ENCODE measurements at regions not wholly inside any gene's neighbourhood (a gene's known extent, or its start where the extent isn't known, plus 50 kb on each side); places are given as distances from the start of the nearest gene placed in this dataset.
A peak's percentile ranks its signal among the peaks of the same experiment; 100 is the strongest.
"Not testable (repeated sequence)": the region's sequence is repeated elsewhere in the genome, so short reads cannot be mapped to it uniquely, and the experiment has no call there.

- ChIA-PET POLR2A (no interaction called here), CTCF (interaction anchor here (1.2 to 1.8 kb wide), 3 partner anchors 9 to 506 kb away, joined by 3 to 5 read pairs (median 3); no protein-coding TSS in a partner anchor)
- H3K4me3 ChIP-seq (ENCODE audit: control insufficient read depth in 1 of 7, extremely low read depth in 1 of 7, insufficient read depth in 4 of 7, low read depth in 2 of 7, low read length in 6 of 7) = peak overlapping the region; percentile 78 to 95 (median 85)
- no peaks in the 10 kb centered on the region for H3K9me3 ChIP-seq (ENCODE audit: control extremely low read depth in 1 of 5, control insufficient read depth in 4 of 5, insufficient read depth in 2 of 5, low read depth in 1 of 5, low read length in 4 of 5)
- peaks cover 6 to 13% (median 8%) of the 10 kb centered on the region in 4 experiments for H3K4me1 ChIP-seq (ENCODE audit: control extremely low read depth in 1 of 4, control insufficient read depth in 4 of 4, insufficient read depth in 4 of 4, low read length in 3 of 4)
- no peaks in the 10 kb centered on the region for H3K36me3 ChIP-seq (ENCODE audit: control insufficient read depth in 4 of 4, insufficient read depth in 4 of 4, low read length in 3 of 4)
- under 1% methylated on average over 27 of the region's 34 CpGs for WGBS (ENCODE audit: insufficient coverage)
- H3K27ac ChIP-seq (ENCODE audit: insufficient read depth in 1 of 2, low read depth in 1 of 2, low read length in 2 of 2, poor library complexity in 1 of 2, severe bottlenecking in 2 of 2) = peak overlapping the region; percentile 52 to 84
- H3K27me3 ChIP-seq (replicated peaks in 2 of 5; ENCODE audit: control insufficient read depth in 4 of 5, insufficient read depth in 5 of 5, low read length in 4 of 5) = peaks cover 0 to 4% (median 0%) of the 10 kb centered on the region in 5 experiments
- DNase-seq = peak; percentile 71 to 87 (median 79)
These were observed 218.2 kb downstream of the OR2B2 start for GRCh38 chr6:27693766-27694546.

- ChIA-PET POLR2A (interaction anchor here (0.7 kb wide), 1 partner anchor 132 kb away, joined by 3 read pairs; no protein-coding TSS in a partner anchor), CTCF (interaction anchor here (0.6 to 1.0 kb wide), 2 partner anchors 201 to 313 kb away, joined by 3 to 4 read pairs; a partner anchor contains a TSS)
- H3K27ac ChIP-seq (ENCODE audit: insufficient read depth in 1 of 2, low read depth in 1 of 2, low read length in 2 of 2, poor library complexity in 1 of 2, severe bottlenecking in 2 of 2); H3K4me3 ChIP-seq (ENCODE audit: control insufficient read depth in 1 of 7, extremely low read depth in 1 of 7, insufficient read depth in 4 of 7, low read depth in 2 of 7, low read length in 6 of 7); DNase-seq; H3K27me3 ChIP-seq (replicated peaks in 2 of 5; ENCODE audit: control insufficient read depth in 4 of 5, insufficient read depth in 5 of 5, low read length in 4 of 5); H3K36me3 ChIP-seq (ENCODE audit: control insufficient read depth in 4 of 4, insufficient read depth in 4 of 4, low read length in 3 of 4); H3K9me3 ChIP-seq (ENCODE audit: control extremely low read depth in 1 of 5, control insufficient read depth in 4 of 5, insufficient read depth in 2 of 5, low read depth in 1 of 5, low read length in 4 of 5): not testable (repeated sequence)
- 100% methylated on average over 4 of the region's 10 CpGs for WGBS (ENCODE audit: insufficient coverage)
- peaks cover 6 to 20% (median 14%) of the 10 kb centered on the region in 4 experiments for H3K4me1 ChIP-seq (ENCODE audit: control extremely low read depth in 1 of 4, control insufficient read depth in 4 of 4, insufficient read depth in 4 of 4, low read length in 3 of 4)
These were observed 219.2 kb upstream of the ZNF184 start for GRCh38 chr6:27692133-27692532.

GRCh38 chr6:27688014-27688586 lies 215.2 kb upstream of the ZNF184 start:
- H3K27ac ChIP-seq (ENCODE audit: insufficient read depth in 1 of 2, low read depth in 1 of 2, low read length in 2 of 2, poor library complexity in 1 of 2, severe bottlenecking in 2 of 2) = peak overlapping the region in 1 of 2 experiments; percentile 71
- DNase-seq = peak; percentile 93 to 97 (median 97)
- no peaks in the 10 kb centered on the region for H3K36me3 ChIP-seq (ENCODE audit: control insufficient read depth in 4 of 4, insufficient read depth in 4 of 4, low read length in 3 of 4)
- H3K27me3 ChIP-seq (replicated peaks in 2 of 5; ENCODE audit: control insufficient read depth in 4 of 5, insufficient read depth in 5 of 5, low read length in 4 of 5) = peaks cover 0 to 8% (median 6%) of the 10 kb centered on the region in 5 experiments
- 0% methylated on average over 18 of the region's 28 CpGs for WGBS (ENCODE audit: insufficient coverage)
- peak overlapping the region; percentile 70 to 99 (median 86) for H3K4me3 ChIP-seq (ENCODE audit: control insufficient read depth in 1 of 7, extremely low read depth in 1 of 7, insufficient read depth in 4 of 7, low read depth in 2 of 7, low read length in 6 of 7)
- H3K9me3 ChIP-seq (ENCODE audit: control extremely low read depth in 1 of 5, control insufficient read depth in 4 of 5, insufficient read depth in 2 of 5, low read depth in 1 of 5, low read length in 4 of 5) = no peaks in the 10 kb centered on the region
- H3K4me1 ChIP-seq (ENCODE audit: control extremely low read depth in 1 of 4, control insufficient read depth in 4 of 4, insufficient read depth in 4 of 4, low read length in 3 of 4) = peaks cover 3 to 15% (median 7%) of the 10 kb centered on the region in 4 experiments
- CTCF ChIA-PET = interaction anchor here (0.7 to 1.7 kb wide), 7 partner anchors 10 to 182 kb away, joined by 3 to 6 read pairs (median 4); no protein-coding TSS in a partner anchor
- POLR2A ChIA-PET = no interaction called here

GRCh38 chr6:27687154-27688013 lies 214.5 kb upstream of the ZNF184 start:
- Histone ChIP-seq H3K4me1 (ENCODE audit: control extremely low read depth in 1 of 4, control insufficient read depth in 4 of 4, insufficient read depth in 4 of 4, low read length in 3 of 4) (peaks cover 3 to 15% (median 7%) of the 10 kb centered on the region in 4 experiments), H3K36me3 (ENCODE audit: control insufficient read depth in 4 of 4, insufficient read depth in 4 of 4, low read length in 3 of 4) (no peaks in the 10 kb centered on the region), H3K4me3 (ENCODE audit: control insufficient read depth in 1 of 7, extremely low read depth in 1 of 7, insufficient read depth in 4 of 7, low read depth in 2 of 7, low read length in 6 of 7) (peak overlapping the region; percentile 70 to 99 (median 86)), H3K27ac (ENCODE audit: insufficient read depth in 1 of 2, low read depth in 1 of 2, low read length in 2 of 2, poor library complexity in 1 of 2, severe bottlenecking in 2 of 2) (peak overlapping the region in 1 of 2 experiments; percentile 71), H3K9me3 (ENCODE audit: control extremely low read depth in 1 of 5, control insufficient read depth in 4 of 5, insufficient read depth in 2 of 5, low read depth in 1 of 5, low read length in 4 of 5) (no peaks in the 10 kb centered on the region), H3K27me3 (replicated peaks in 2 of 5; ENCODE audit: control insufficient read depth in 4 of 5, insufficient read depth in 5 of 5, low read length in 4 of 5) (peaks cover 0 to 15% (median 6%) of the 10 kb centered on the region in 5 experiments)
- peak; percentile 89 to 92 (median 89) for DNase-seq
- ChIA-PET CTCF (interaction anchor here (0.7 to 1.7 kb wide), 7 partner anchors 9 to 181 kb away, joined by 3 to 6 read pairs (median 4); no protein-coding TSS in a partner anchor), POLR2A (no interaction called here)
- 0% methylated on average over 34 of the region's 43 CpGs for WGBS (ENCODE audit: insufficient coverage)

GRCh38 chr6:27685279-27685678 lies 212.4 kb upstream of the ZNF184 start:
- ChIA-PET POLR2A (interaction anchor here (0.7 kb wide), 1 partner anchor 15 kb away, joined by 3 read pairs; no protein-coding TSS in a partner anchor), CTCF (no interaction called here)
- DNase-seq = peak in 1 of 3 donors; percentile 27
- no peak overlapping the region for H3K27ac ChIP-seq (ENCODE audit: insufficient read depth in 1 of 2, low read depth in 1 of 2, low read length in 2 of 2, poor library complexity in 1 of 2, severe bottlenecking in 2 of 2)
- H3K4me3 ChIP-seq (ENCODE audit: control insufficient read depth in 1 of 7, extremely low read depth in 1 of 7, insufficient read depth in 4 of 7, low read depth in 2 of 7, low read length in 6 of 7) = no peak overlapping the region
- H3K9me3 ChIP-seq (ENCODE audit: control extremely low read depth in 1 of 5, control insufficient read depth in 4 of 5, insufficient read depth in 2 of 5, low read depth in 1 of 5, low read length in 4 of 5) = peaks cover 0 to 10% (median 0%) of the 10 kb centered on the region in 5 experiments
- WGBS (ENCODE audit: insufficient coverage) = 92% methylated on average over 2 of the region's 8 CpGs
- no peaks in the 10 kb centered on the region for H3K36me3 ChIP-seq (ENCODE audit: control insufficient read depth in 4 of 4, insufficient read depth in 4 of 4, low read length in 3 of 4)
- H3K4me1 ChIP-seq (ENCODE audit: control extremely low read depth in 1 of 4, control insufficient read depth in 4 of 4, insufficient read depth in 4 of 4, low read length in 3 of 4) = peaks cover 3 to 20% (median 11%) of the 10 kb centered on the region in 4 experiments
- peaks cover 0 to 36% (median 20%) of the 10 kb centered on the region in 5 experiments for H3K27me3 ChIP-seq (replicated peaks in 2 of 5; ENCODE audit: control insufficient read depth in 4 of 5, insufficient read depth in 5 of 5, low read length in 4 of 5)

GRCh38 chr6:27684264-27685211 lies 211.6 kb upstream of the ZNF184 start:
- no peak overlapping the region for H3K27ac ChIP-seq (ENCODE audit: insufficient read depth in 1 of 2, low read depth in 1 of 2, low read length in 2 of 2, poor library complexity in 1 of 2, severe bottlenecking in 2 of 2)
- no peak overlapping the region for H3K4me3 ChIP-seq (ENCODE audit: control insufficient read depth in 1 of 7, extremely low read depth in 1 of 7, insufficient read depth in 4 of 7, low read depth in 2 of 7, low read length in 6 of 7)
- POLR2A ChIA-PET = no interaction called here
- WGBS (ENCODE audit: insufficient coverage) = 48% methylated on average over 29 of the region's 34 CpGs
- CTCF ChIA-PET = no interaction called here
- peaks cover 0 to 15% (median 0%) of the 10 kb centered on the region in 5 experiments for H3K9me3 ChIP-seq (ENCODE audit: control extremely low read depth in 1 of 5, control insufficient read depth in 4 of 5, insufficient read depth in 2 of 5, low read depth in 1 of 5, low read length in 4 of 5)
- H3K36me3 ChIP-seq (ENCODE audit: control insufficient read depth in 4 of 4, insufficient read depth in 4 of 4, low read length in 3 of 4) = no peaks in the 10 kb centered on the region
- DNase-seq = peak; percentile 86 to 94 (median 92)
- peaks cover 3 to 27% (median 18%) of the 10 kb centered on the region in 4 experiments for H3K4me1 ChIP-seq (ENCODE audit: control extremely low read depth in 1 of 4, control insufficient read depth in 4 of 4, insufficient read depth in 4 of 4, low read length in 3 of 4)
- peaks cover 6 to 43% (median 25%) of the 10 kb centered on the region in 5 experiments for H3K27me3 ChIP-seq (replicated peaks in 2 of 5; ENCODE audit: control insufficient read depth in 4 of 5, insufficient read depth in 5 of 5, low read length in 4 of 5)

Data from common myeloid progenitor, CD34-positive (primary cell).